Activated CD4-positive, alpha-beta T cell treated with anti-CD3 and anti-CD28 coated beads for 1 hour (primary cell): ENCODE measurements at regions not wholly inside any gene's neighbourhood (a gene's known extent, or its start where the extent isn't known, plus 50 kb on each side); places are given as distances from the start of the nearest gene placed in this dataset.

Experiments
- DNase-seq: peaks from one replicate; pipeline ENCODE4 v3.0.0-alpha.2; 2020

DNA sequence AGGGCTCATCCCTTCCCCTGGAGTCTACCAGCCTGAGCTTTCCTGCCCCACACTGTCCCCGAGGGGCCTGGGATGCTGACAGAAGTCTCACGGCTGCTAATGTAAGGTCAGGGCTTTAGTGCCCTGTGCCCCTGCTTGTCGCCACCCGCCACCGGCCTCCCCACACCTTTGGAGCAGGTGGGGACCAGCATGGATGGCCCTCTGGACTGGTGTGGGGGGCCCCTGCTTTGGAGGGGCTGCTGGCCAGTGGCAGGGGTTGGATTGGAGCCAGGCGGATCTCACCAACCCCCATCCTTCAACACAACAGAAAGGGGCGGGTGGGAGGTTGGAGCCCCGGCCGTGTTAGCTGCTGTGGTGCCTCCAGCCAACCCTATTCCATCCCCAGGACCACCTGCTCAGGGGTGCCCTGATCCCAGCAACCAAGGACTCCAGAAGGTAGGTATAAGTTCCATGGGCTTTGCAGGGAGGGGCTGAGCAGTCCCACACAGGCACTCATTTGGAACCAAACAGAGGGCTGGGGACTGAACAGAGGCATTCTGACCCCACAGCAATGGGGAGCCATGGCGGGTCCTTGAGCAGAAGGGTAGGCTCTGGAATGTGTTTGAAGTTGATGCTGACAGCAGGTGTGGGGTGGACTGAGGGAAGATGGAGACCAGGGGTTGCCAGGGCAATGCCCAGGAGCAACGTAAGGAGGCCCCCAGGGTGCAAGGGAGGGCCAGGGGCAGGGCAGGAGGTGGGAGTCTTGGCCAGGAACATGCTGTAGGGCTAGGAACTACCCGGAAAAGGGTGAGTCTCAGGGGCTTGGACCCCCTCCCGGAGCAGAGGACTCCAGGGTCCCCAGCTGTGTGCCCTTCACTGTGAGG lies 145.1 kb upstream of the C14orf180 start:
- DNase-seq: no peak

DNA sequence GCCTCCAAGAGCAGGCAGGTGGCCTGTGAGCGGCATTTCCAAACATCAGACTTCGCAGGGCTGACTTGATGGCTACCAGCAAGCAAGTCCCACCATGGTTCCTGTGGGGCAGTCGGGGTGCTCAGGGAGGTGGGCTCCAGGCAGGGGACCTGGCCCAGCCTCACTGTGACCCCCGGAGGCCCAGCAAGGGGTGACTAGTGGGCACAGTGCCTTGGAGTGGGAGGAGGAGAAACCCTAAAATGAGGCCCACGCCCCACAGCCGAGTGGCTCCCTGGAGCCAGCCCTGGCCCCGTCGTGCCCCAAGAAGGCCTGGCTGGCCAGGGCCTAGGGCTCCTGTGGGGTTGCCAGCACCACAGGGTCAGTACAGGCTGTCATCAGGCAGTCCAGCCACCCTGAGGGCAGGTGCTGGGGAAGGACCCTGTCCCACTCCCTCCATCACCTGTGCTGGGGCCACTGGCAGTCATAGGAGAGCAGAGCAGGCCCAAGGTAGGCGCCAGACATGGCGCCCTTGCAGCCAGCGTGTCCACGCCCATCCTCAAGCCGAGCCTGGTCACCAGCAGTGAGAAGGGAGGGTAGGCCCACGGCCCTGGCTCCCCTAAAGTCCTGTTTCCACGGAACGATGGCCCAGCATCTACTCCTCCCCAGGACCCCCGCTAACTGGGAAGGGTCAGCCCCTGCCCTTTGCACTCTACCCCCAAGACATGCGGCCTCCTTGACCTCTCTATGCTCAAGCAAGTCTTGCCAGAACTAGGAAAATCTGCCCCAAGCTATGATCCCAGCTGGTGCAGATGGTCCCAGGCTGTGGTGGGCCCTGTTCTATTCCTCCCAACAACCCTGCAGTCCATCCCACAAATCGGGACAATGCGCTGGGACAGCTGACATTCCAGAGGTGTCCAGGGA lies 144.2 kb upstream of the C14orf180 start:
- no peak for DNase-seq

DNA sequence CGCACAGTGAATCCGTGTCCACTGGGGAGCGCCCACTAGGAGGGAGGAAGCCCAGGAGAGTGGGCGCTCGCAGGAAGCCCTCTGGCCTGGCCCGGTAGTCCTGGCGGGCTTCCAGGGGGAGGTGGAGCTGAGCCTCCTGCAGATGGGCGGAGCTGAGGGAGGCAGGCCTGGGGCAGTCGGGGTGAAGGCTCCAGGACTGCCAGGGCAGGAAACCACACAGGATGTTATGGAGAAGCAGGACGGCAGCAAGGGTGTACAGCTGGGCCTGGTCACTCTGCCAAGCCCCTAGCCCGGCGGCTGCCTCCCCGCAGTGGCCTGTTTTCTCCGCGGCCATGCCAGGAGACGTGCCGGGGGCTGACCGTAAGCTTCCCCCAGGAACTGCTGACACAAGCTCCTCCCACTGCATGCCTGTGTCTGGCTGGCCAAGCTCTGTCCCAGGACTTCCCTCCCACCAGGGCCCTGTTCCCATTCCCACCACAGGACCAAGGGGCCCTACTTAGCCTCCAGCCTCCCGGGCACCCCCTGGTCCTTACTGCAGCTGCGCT lies 143.4 kb upstream of the C14orf180 start:
- no peak for DNase-seq

DNA sequence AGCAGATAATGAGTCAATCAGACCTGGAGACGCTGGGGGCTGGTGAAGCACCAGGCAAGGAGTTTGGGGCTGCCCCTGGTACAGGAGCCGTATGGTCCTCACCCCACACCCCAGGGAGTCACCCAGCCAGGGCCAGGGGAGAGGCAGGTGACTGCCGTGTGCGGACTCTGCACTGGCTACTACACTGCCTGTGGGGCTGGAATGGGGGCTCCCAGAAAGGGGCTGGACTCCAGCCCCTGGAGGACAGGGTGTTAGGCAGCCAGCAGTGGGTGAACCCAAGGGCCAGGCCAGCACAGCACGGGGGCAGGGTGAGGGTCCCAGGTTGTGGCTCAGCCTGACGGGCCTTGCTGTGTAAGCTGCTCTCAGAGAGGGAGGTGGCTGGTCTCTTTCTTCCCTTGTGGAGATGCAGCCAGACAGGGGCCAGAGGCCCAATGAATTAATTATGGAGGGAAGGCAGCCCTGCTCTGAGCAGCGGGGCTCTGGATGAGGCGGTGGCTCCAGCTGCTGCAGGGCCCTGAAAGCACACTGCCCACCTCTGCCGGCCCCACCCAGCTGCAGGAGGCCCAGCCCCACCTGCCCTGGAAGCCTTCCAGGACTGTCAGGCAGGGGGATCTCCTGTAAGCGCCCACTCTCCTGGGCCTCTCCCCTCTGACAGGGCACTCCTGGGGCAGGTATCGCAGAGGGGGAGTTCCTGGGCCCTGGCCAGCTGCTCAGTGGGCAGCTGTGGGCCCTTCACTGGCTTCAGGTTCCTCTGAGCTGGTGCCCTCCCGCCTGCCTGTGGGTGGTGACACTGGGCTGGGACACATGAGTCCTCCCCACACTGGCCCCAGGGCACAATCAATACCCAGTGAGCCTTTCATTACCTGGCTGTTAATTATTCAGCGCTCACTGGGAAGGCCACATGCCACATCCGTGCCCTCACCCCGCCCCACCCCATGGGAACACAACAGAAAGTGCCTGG lies 142.5 kb upstream of the C14orf180 start:
- DNase-seq: no peak

- DNase-seq: no peak
Observed at GRCh38 chr14:104437703-104438102, 141.9 kb upstream of the C14orf180 start.

- DNase-seq: no peak
Observed at GRCh38 chr14:104438166-104438887, 141.2 kb upstream of the C14orf180 start.

DNA sequence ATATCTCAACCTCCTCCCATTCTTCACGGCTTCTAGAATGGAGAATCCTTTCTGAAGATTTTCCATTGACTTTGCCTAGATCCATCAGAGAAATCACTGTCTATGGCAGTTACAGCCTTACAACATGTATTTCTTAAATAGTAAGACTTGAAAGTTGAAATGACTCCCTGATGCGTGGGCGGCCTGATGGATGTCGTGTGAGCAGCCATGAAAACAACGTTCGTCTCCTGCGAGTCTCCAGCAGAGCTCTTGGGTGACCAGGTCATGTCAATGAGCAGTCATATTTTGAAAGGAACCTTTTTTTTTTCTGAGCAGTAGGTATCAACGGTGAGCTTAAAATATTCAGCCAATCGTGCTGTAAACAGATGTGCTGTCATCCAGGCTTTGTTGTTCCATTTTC lies 139.9 kb upstream of the C14orf180 start:
- no peak for DNase-seq

GRCh38 chr14:104440297-104440956 lies 139.1 kb upstream of the C14orf180 start:
- no peak for DNase-seq

GRCh38 chr14:104441275-104442106 lies 138.1 kb upstream of the C14orf180 start:
- no peak for DNase-seq

DNA sequence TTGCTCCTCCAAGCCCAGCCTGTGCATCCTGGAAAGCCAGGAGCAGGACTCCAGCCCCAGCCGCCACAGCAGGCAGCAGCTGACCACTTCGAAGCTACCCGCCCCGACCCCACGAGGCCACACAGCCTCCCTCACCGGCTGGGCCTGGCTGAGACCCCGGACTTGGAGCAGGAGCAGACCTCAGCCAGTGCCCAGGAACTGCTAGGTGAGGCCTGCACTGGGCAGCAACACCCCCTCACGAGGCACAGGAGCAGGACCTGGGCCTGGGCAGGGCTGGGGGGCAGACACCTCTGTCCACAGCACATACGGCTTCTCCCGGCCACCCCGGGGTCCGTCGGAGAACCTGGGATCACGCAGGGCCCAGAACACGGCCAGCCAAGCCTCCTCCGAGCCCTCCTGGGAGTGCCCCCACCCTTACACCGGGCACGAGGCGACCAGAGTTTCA lies 137.4 kb upstream of the C14orf180 start:
- no peak for DNase-seq

GRCh38 chr14:104442631-104443390 lies 136.8 kb upstream of the C14orf180 start:
- DNase-seq: no peak

GRCh38 chr14:104443391-104444158 lies 136.0 kb upstream of the C14orf180 start:
- no peak for DNase-seq

GRCh38 chr14:104444159-104445030 lies 135.2 kb upstream of the C14orf180 start:
- no peak for DNase-seq

- DNase-seq: no peak
Observed at GRCh38 chr14:104445086-104445485, 134.5 kb upstream of the C14orf180 start.

DNA sequence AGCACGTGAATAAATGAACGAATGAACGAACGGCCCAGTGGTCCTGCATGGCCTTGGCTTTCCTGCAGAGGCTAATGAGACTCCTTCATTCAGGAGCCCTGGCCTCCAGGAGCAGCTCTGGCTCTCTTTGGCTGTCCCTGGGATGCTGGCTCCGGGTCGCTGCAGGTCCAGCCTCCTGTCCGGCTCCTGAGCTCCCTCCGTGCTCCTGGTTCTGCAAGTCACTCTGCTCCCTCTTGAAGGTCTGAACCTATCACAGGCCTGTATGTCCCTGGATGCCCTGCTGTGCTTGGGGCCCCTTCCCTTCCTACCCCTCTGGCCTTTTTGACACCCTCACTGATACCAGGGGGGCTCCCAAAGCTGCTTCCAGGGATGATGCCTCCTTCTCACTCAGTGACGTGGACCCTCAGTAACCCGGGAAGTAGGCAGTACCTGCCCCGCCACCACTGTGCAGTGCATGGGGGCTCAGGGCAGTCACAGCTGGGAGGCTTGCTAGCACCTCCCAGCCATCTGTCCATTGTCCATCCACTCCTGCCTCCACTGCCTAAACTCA lies 133.7 kb upstream of the C14orf180 start:
- no peak for DNase-seq

DNA sequence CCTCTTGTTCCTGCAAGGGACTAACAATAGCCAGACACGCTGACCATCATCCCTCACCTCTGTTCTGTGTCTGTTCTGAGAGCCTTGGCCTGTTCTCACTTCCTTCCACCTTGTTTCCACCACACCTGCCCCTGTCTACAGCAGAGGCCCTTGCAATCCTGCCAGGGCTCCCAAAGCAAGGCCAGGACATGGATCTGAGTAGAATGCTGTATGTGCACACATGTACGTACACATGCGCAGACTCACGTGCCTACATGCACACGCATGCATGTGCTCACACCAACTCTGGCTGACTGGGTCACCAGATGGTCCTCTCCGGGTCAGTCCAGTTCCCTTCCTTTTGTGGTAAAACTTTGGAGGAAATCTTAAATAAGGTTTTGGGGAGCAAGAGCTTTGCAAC lies 133.0 kb upstream of the C14orf180 start:
- DNase-seq: no peak

- DNase-seq: no peak
Observed at GRCh38 chr14:104447750-104448149, 131.8 kb upstream of the C14orf180 start.
